ENCODE measurements at regions not wholly inside any gene's neighbourhood (a gene's known extent, or its start where the extent isn't known, plus 50 kb on each side); places are given as distances from the start of the nearest gene placed in this dataset.

- no peaks in the 10 kb centered on the region for H3K36me3 ChIP-seq (ENCODE audit: control insufficient read depth in 3 of 3, insufficient read depth in 2 of 3, low read depth in 1 of 3, low read length in 3 of 3)
- FAIRE-seq, result no peak
These were observed 149.7 kb downstream of the ST6GAL2 start for GRCh38 chr2:106736221-106736620.

GRCh38 chr2:106745468-106745867 is 140.5 kb downstream of the ST6GAL2 start:
- Histone ChIP-seq H3K4me1 (ENCODE audit: control insufficient read depth in 3 of 3, insufficient read depth in 2 of 3, low read depth in 1 of 3, low read length in 2 of 3) (no peaks in the 10 kb centered on the region), H3K36me3 (ENCODE audit: control insufficient read depth in 3 of 3, insufficient read depth in 2 of 3, low read depth in 1 of 3, low read length in 3 of 3) (no peaks in the 10 kb centered on the region), H3K27me3 (ENCODE audit: control insufficient read depth in 3 of 3, insufficient read depth in 3 of 3, low read length in 3 of 3) (no peaks in the 10 kb centered on the region), H3K4me3 (ENCODE audit: low read depth in 1 of 3, low read length in 3 of 3) (no peak overlapping the region), H3K27ac (ENCODE audit: low read depth in 1 of 3, low read length in 2 of 3) (no peak overlapping the region), H3K9me3 (ENCODE audit: control insufficient read depth in 2 of 2, insufficient read depth in 1 of 2, low read depth in 1 of 2, low read length in 1 of 2) (no peaks in the 10 kb centered on the region)
- WGBS, 3 donors, result 35 to 57% (median 53%) methylated on average over 5 of the region's 5 CpGs
- DNase-seq (no peak), FAIRE-seq (no peak)

More at GRCh38 chr2:106736221-106736620, 149.7 kb downstream of the ST6GAL2 start:
- H3K4me1 ChIP-seq (ENCODE audit: control insufficient read depth in 3 of 3, insufficient read depth in 2 of 3, low read depth in 1 of 3, low read length in 2 of 3), result no peaks in the 10 kb centered on the region
- peaks cover 0 to 3% of the 10 kb centered on the region in 2 donors for H3K9me3 ChIP-seq (ENCODE audit: control insufficient read depth in 2 of 2, insufficient read depth in 1 of 2, low read depth in 1 of 2, low read length in 1 of 2)
- DNase-seq, result no peak
- H3K27ac ChIP-seq (ENCODE audit: low read depth in 1 of 3, low read length in 2 of 3), result no peak overlapping the region
- 83 to 88% (median 83%) methylated on average over 2 of the region's 2 CpGs for WGBS, 3 donors
- H3K27me3 ChIP-seq (ENCODE audit: control insufficient read depth in 3 of 3, insufficient read depth in 3 of 3, low read length in 3 of 3), result no peaks in the 10 kb centered on the region
- H3K4me3 ChIP-seq (ENCODE audit: low read depth in 1 of 3, low read length in 3 of 3), result no peak overlapping the region

GRCh38 chr2:106749823-106750222 is 136.1 kb downstream of the ST6GAL2 start:
- no peaks in the 10 kb centered on the region for H3K9me3 ChIP-seq (ENCODE audit: control insufficient read depth in 2 of 2, insufficient read depth in 1 of 2, low read depth in 1 of 2, low read length in 1 of 2)
- no peaks in the 10 kb centered on the region for H3K36me3 ChIP-seq (ENCODE audit: control insufficient read depth in 3 of 3, insufficient read depth in 2 of 3, low read depth in 1 of 3, low read length in 3 of 3)
- no peaks in the 10 kb centered on the region for H3K27me3 ChIP-seq (ENCODE audit: control insufficient read depth in 3 of 3, insufficient read depth in 3 of 3, low read length in 3 of 3)
- DNase-seq (no peak), FAIRE-seq (no peak)
- no peaks in the 10 kb centered on the region for H3K4me1 ChIP-seq (ENCODE audit: control insufficient read depth in 3 of 3, insufficient read depth in 2 of 3, low read depth in 1 of 3, low read length in 2 of 3)
- 41 to 65% (median 43%) methylated on average over 2 of the region's 2 CpGs for WGBS, 3 donors
- H3K4me3 ChIP-seq (ENCODE audit: low read depth in 1 of 3, low read length in 3 of 3), result no peak overlapping the region
- no peak overlapping the region for H3K27ac ChIP-seq (ENCODE audit: low read depth in 1 of 3, low read length in 2 of 3)

Data from small intestine (tissue), 7 donors.